GM12874 (cell line): ENCODE measurements at regions not wholly inside any gene's neighbourhood (a gene's known extent, or its start where the extent isn't known, plus 50 kb on each side); places are given as distances from the start of the nearest gene placed in this dataset.

Experiments
- CTCF ChIP-seq: IDR thresholded peaks from 2 replicates; pipeline ENCODE4 v1.5.1; 2011; ENCODE audit warnings: low read depth, mild to moderate bottlenecking, control low read depth, low read length, moderate library complexity; ENCODE audit not compliant: insufficient read depth

- no peak for TF ChIP-seq CTCF
Observed at GRCh38 chr3:177878192-177878591, 658.0 kb upstream of the KCNMB2 start.

GRCh38 chr3:177878957-177879356 is 657.3 kb upstream of the KCNMB2 start:
- TF ChIP-seq CTCF = no peak

DNA sequence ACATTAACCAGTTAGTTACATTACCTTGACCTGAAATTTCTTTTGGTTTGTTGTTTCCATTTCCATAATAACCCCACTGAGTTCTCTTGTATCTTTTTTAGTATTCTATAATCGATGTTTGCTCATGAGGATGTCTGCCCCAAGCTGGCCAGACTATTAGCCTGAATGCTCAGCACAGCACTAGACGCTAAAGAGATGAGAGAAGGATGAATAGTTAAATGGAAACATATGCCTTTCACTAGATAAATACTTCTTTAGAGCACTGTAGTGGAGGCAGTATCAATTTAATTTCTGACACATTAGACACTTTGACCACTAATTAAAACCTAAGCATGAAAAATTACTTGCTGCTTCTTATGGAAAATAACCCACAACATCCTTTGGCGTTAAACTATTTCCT is 654.9 kb upstream of the KCNMB2 start:
- TF ChIP-seq CTCF = no peak

- no peak for TF ChIP-seq CTCF
Observed at GRCh38 chr3:177882124-177882648, 654.0 kb upstream of the KCNMB2 start.

GRCh38 chr3:177883091-177883490 is 653.1 kb upstream of the KCNMB2 start:
- no peak for TF ChIP-seq CTCF

GRCh38 chr3:177883957-177884356 is 652.3 kb upstream of the KCNMB2 start:
- no peak for TF ChIP-seq CTCF

- no peak for TF ChIP-seq CTCF
Observed at GRCh38 chr3:177885063-177885462, 651.2 kb upstream of the KCNMB2 start.
